Activated CD4-positive, alpha-beta T cell treated with anti-CD3 and anti-CD28 coated beads for 4 hours (primary cell): ENCODE measurements at regions not wholly inside any gene's neighbourhood (a gene's known extent, or its start where the extent isn't known, plus 50 kb on each side); places are given as distances from the start of the nearest gene placed in this dataset.
"Not testable (repeated sequence)": the region's sequence is repeated elsewhere in the genome, so short reads cannot be mapped to it uniquely, and the experiment has no call there.

Experiments
- DNase-seq, 2 donors: peaks; one replicate each; pipeline ENCODE4 v3.0.0-alpha.2; 2020

DNA sequence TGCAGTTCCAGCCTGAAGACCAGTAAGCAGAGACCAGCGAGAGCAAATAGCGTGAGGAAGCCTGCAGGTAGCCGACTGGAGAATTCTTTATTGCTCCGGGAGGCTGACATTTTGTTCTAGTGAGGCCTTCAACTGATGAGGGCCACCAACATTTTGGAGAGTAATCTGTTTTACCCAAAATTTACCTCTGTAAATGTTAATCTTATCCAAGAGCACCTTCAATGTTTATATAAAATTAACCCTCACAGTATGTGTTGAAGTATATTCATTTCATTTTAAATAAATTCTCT is 546.4 kb upstream of the SLITRK5 start:
- DNase-seq, result no peak

DNA sequence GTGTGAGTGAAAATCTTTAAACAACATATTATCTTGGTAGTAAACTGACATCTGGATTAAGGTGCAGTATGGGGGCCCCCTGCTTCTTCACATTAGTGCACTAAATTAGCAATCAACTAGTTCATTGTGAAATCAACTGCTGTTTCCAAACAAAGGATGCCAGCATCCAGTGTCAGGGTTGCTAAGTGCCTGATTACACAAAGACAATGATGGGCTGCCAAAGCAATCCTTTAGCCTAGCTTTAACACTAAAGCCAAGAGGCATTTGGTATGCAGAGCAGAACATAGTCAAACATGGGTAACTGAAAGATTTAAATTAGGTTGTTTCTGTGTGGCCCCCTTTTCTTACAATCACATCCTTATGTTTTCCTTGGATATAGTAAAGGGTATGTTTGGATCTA is 543.1 kb upstream of the SLITRK5 start:
- no peak for DNase-seq

DNA sequence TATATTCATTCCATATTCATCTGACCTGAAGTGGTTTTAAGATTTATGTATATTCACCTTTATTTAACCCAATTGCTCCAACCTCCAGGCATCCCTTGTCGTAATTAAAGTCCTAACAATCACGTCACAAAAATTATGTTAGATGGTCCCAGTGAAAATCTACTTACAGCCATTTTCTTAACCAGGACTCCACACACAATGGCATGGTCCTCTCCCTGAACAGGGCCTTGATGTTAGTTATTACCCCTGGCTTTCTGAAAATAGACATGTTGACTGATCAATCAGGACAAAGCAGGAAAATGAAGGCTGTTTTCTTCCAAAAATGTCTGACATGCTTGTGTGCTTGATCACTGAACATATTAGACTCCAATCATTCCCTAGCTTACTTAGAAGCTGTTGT is 542.7 kb upstream of the SLITRK5 start:
- DNase-seq, result no peak

DNA sequence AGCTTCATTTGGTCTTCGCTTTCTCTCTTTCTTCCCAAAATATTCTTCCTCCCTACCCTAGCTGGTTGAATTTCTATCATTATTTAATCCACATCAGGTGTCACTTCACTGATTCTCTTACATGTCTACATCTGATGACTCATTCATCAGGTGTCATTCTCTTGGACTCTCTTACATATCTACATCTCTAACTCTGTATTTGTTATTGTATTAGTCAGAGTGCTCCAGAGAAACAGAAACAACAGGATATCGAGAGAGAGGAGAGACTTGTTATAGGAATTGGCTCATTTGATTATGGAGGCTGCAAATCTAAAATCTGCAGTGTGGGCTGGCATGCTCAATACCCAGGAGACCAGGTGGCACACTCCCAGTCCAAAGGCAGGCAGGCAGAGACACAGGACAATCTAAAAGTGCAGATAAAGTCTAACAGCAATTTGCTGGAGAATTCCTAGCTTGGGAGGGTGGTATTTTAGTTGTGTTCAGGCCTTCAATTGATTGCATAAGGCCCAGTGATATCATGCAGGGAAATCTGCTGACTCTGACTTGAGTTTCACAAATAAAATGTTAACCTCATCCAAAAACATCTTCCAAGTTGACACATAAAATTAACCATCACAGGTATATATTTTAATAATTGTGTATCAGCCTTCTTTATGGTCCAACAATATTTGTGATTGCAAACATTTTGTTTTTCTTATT is 541.4 kb upstream of the SLITRK5 start:
- no peak for DNase-seq

DNA sequence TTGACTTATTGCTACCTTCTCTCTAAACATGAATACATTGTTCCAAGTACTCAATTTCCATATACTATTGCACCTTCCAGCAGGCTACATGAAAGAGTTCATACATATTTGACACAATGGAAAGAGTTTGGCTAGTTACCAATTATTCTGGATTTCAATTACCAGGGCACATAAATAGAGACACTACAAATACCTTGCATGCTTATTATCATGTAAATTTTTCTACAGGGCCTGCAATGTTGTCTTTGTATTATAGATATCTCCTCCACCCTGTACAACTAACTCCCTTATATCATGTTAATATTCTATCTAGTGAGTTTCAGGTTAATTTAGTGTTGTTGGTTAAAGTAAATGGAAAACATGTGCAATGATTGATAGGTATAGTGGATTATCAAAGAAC is 540.7 kb upstream of the SLITRK5 start:
- DNase-seq, result no peak

DNA sequence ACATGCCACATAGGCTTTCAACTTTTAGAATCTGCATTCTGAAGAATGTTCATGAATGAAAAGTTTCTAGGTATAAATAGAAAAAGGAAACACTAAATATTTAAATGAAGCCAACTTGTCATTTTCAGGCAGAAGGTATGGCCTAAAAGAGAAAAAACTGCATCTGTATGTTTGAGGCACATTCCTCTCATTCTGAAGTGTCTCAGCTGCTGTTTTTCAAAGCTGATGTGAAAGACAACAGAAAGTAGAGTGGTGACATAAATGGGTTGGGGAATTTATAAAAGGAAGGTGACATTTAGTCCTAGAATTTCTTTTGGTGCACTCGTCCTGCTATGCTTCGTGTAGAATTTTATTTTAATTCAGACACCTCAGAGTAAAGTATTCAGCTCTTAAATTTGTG is 539.6 kb upstream of the SLITRK5 start:
- DNase-seq, result no peak

DNA sequence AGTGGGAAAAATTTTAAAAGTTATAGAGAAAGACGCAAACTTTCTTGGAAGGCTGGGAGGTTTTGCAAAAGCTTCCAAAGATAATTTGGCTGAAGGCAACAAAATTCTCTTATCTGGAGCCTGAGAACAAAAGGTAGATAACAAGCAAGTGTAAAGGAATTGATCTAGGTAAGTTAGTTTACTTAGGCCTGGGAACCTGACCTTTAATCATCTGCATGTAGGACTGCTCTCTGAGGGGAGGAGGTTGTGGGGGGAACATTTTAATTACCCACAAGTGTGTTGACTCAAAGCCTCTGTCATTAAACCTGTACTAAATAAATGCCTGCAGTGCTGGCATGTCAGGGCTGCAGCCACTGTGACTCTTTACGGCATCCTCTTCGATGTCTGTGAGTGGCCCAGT is 532.3 kb upstream of the SLITRK5 start:
- DNase-seq, result no peak

GRCh38 chr13:87147076-87147475 is 524.1 kb upstream of the SLITRK5 start:
- DNase-seq, result no peak

- no peak for DNase-seq
Measured at GRCh38 chr13:87153371-87153770, 517.8 kb upstream of the SLITRK5 start.

- DNase-seq, result no peak
Measured at GRCh38 chr13:87166348-87166747, 504.8 kb upstream of the SLITRK5 start.

GRCh38 chr13:87168390-87168789 is 502.8 kb upstream of the SLITRK5 start:
- DNase-seq, result no peak

DNA sequence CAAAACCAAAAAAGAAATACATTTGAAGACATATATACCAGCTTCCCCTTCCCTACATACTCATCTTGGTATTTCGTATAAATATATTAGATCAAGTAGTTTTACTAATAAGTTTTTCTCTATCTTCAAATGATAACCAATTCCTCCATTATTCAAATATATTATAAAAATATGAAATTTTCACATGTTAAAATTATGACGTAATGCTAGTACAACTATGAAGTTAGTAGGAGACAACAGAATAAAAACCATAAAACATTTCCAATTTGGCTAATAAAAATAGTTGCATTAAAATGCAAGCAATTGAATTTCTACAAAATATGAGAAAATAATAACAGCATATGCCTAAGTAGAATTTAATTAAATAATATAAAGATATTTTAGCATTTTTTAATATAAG is 501.8 kb upstream of the SLITRK5 start:
- no peak for DNase-seq

GRCh38 chr13:87172166-87172835 is 498.9 kb upstream of the SLITRK5 start:
- DNase-seq, result no peak

DNA sequence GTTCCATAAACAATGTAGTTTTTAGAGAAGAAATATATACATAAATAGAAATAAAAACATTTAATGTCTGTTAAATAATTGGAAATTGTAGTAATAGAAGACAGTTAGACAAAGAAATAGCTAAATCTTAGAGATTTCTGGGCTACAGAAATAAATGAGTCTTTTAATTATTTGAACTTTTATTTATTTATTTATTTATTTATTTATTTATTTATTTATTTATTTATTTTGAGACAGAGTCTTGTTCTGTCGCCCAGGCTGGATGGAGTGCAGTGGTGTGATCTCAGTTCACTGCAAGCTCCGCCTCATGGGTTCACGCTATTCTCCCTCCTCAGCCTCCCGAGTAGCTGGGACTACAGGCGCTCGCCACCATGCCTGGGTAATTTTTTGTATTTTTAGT is 486.0 kb upstream of the SLITRK5 start:
- DNase-seq, result not testable (repeated sequence)

- DNase-seq, result not testable (repeated sequence)
Measured at GRCh38 chr13:87186647-87187046, 484.5 kb upstream of the SLITRK5 start.

DNA sequence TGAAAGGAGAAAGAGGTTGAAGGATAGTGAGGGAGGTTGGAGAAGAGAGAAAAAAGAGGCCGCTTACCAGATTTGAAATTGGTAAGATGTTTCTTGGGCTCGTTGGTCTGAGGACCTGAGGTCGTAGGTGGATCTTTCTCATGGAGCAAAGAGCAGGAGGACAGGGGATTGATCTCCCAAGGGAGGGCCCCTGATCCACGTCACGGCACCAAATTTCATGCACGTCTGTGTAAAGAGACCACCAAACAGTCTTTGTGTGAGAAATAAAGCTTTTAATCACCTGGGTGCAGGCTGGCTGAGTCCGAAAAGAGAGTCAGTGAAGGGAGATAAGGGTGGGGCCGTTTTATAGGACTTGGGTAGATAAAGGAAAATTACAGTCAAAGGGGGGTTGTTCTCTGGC is 479.7 kb upstream of the SLITRK5 start:
- DNase-seq, result not testable (repeated sequence)

- DNase-seq, result no peak
Measured at GRCh38 chr13:87198371-87198770, 472.8 kb upstream of the SLITRK5 start.

- no peak for DNase-seq
Measured at GRCh38 chr13:87206708-87207107, 464.5 kb upstream of the SLITRK5 start.

- DNase-seq, result no peak
Measured at GRCh38 chr13:87207280-87208003, 463.7 kb upstream of the SLITRK5 start.

- no peak for DNase-seq
Measured at GRCh38 chr13:87208636-87209035, 462.5 kb upstream of the SLITRK5 start.

DNA sequence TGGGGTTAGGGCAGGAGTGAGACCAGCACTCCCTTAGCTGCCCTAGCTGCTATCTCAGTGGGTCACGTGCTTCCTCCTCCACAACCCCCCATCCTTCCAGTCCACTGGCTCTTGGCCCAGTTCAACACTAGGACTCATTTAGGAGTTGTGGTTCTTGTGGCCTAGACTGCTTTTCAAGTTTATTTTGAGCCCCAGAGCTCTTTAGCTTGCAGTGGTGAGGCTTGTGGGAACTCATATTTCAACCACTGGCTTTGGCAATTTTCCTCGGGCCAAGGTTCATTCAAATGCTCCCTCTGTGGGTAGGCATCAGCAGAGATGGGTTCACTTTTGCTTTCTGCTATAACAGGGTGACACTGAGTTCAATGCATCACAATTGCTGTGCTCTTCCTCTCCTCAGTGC is 436.2 kb upstream of the SLITRK5 start:
- no peak for DNase-seq

DNA sequence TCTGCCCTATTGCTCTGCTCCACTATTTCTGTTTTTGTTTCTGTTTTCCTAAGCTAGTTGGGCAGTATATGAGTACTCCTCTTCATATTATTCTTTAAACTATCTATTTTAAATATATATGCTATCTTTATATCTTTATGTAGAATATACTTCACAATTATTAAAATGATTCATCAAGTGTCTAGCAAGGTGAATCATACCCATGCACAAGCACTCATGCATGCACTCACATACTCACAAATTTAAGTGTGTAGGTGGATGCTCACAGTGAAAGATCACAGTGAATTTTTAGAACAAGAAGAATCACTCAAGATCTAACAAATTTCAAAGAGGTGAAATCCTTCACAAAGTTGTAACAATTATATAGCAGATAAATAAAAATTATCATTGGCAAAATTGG is 435.6 kb upstream of the SLITRK5 start:
- no peak for DNase-seq

DNA sequence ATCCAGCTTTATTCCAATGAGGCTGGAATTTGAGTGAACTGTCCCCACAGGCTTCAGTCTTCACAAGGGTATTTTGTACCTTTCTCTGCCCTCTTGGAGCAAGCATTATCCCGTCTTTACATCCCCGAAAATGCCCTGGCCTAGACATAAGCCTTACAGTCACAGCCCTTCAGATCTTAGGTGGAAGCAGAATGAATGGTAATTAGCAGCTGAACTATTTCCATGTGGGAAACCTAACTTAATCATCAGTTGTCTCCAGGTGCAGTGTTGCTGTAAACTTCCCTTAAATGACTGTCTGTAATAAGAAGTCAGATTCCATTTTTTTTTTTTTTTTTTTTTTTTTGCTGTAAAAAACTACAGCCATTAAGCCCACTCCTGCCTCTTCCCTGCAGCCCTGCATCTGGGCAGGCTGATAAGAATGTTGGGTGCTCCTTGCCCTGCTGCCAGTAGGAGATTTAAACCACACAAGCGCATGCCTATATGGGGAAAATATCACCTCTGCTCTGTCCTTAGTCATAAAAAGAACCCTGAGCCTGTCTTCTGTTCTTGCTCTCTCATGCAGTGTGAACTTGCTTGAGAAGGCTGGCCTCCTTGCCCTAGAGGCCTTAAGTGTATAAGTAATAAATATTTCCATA is 426.8 kb upstream of the SLITRK5 start:
- DNase-seq, result no peak

DNA sequence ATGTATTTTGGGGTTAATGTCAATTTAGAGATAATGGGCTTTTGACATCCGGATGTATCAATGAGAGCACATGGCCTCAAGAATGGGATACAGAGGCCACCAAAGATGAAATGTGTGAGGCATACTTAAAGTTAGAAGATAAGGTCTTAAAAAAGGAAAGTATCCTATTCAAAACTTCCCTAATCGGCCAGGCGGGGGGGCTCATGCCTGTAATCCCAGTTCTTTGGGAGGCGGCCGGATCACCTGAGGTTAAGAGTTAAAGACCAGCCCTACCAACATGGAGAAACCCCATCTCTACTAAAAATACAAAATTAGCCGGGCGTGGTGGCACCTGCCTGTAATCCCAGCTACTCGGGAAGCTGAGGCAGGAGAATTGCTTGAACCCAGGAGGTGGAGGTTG is 421.3 kb upstream of the SLITRK5 start:
- DNase-seq, result not testable (repeated sequence)
